IPS DF 4.7 (cell line): ENCODE measurements at regions not wholly inside any gene's neighbourhood (a gene's known extent, or its start where the extent isn't known, plus 50 kb on each side); places are given as distances from the start of the nearest gene placed in this dataset.
"Not testable (repeated sequence)": the region's sequence is repeated elsewhere in the genome, so short reads cannot be mapped to it uniquely, and the experiment has no call there.

ENCODE experiments used
- DNase-seq: peaks from one replicate; pipeline ENCODE4 v3.0.0-alpha.2; 2013; ENCODE audit warnings: low spot score; ENCODE audit errors: extremely low read depth

DNA sequence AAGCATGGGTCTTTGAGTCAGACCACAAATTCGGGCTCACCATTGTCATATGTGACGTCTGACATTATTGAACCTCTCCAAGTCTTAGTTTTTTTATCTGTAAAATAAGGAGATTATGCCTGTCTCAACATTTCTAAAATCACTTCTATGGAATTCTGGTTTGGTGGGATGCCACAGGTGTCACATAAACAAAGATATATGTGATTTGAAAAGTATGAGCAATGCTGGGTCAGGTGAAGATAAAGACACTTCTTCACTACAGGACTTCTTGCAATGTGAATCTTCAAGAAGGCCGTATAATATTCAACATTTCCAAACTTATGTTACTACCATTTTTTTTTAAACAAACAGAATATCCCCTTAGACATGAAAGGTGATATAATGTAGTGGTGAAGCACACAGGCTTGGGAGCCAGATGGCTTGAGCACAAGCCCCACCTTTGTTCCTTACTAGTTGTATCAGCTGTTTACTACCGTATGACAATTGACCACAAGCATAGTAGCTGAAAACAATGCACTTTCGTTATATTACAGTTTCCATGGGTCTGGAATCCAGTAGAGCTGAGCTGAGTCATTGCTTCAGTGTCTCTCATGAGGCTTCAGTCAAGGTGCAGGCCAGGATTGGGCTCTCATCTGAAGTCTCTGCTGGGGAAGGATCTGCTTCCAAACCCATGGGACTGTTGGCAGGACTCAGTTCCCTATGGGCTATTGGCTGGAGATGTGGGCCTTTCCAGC is 87.7 kb downstream of the UTP18 start:
- DNase-seq, result no peak

DNA sequence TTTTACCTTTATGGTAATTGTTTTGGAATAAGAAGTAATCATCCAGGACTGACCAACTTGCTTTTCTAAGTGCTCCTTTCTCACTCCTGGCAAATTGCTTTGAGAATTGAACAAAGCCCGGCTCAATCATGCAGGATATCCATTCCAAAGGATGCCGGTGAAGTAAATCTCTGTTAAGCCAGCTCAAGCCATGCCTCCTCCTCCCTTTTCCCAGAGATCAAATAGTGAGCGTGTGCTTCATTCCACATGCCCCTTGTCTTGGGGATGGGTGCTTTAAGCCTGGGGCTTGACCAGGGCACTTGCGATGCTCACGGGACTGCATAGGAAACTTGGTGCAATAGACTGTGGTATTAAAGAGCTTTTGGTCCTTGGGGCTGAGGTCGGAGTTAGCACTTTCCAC is 90.7 kb downstream of the UTP18 start:
- no peak for DNase-seq

- no peak for DNase-seq
Measured at GRCh38 chr17:51351890-51352289, 91.5 kb downstream of the UTP18 start.

GRCh38 chr17:51352798-51353197 is 92.5 kb downstream of the UTP18 start:
- DNase-seq, result no peak

- DNase-seq, result no peak
Measured at GRCh38 chr17:51353296-51353695, 93.0 kb downstream of the UTP18 start.

DNA sequence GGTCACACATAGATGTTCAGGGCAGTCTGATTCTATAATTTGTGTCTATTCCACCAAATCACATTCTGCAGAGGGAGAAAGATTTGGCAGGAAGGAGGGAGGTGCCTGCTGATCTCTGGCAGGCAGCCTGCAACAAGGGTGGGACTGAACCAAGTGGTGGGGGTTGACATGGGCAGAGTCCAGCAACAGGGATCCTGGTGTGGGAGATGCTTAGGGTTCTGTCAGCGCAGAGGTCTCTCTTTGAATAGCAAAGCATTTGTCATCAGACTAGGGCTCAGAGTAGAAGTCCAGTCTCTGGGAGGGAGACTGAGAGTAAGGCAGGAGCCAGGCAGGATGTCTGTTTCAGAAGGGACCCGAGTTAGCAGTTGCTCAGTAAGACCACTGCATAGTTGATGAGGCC is 94.6 kb downstream of the UTP18 start:
- no peak for DNase-seq

DNA sequence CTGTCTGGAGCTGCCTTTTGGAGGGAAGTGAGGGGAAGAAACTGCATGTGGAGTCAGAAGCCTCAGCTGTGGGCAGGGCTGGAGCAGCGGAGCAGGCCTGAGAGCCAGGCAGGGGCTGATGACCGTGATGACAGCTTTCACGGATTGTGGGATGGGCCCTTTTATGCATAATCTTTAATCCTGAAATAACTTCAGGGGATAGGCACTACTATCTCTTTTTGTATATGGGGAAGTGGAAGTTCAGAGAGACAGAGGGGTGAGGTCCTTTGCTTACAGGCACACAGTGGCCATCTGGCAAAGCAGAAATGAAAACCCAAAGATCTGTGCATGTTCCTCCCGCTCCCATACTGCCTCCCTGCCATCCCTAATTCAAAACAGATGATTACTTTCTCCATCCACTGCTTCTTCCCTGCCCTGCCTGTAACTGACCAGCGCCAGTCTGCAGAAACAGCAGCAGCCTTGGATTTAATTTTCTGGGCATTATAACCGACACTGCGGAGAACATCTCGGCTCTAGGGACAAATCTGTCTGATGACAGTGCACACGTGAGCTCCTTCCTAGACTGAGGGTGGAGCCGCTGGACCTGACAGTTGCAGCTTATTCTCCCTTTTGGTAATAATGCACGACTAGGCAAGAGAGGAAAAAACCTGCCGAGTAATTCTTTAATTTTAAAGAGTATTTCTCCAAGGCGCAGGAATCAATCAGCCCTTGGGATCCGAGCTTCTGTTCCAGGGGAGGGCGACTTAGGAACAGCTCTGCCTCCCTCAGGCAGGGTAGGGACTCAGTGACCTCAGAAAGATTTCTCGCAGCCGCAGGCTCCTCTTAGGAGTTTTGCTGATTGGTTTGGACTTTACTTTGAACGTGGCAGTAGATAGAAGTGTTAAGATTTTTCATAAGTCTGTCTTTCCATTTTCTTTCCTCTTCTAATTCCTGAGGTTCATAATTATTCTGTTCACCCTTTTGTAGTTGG is 95.4 kb downstream of the UTP18 start:
- DNase-seq, result no peak

- no peak for DNase-seq
Measured at GRCh38 chr17:51359055-51359454, 98.7 kb downstream of the UTP18 start.

GRCh38 chr17:51362811-51363585 is 102.7 kb downstream of the UTP18 start:
- DNase-seq, result no peak

- no peak for DNase-seq
Measured at GRCh38 chr17:51365090-51365489, 104.7 kb downstream of the UTP18 start.

GRCh38 chr17:51366866-51367265 is 106.5 kb downstream of the UTP18 start:
- no peak for DNase-seq

- DNase-seq, result not testable (repeated sequence)
Measured at GRCh38 chr17:51367836-51368235, 107.5 kb downstream of the UTP18 start.

DNA sequence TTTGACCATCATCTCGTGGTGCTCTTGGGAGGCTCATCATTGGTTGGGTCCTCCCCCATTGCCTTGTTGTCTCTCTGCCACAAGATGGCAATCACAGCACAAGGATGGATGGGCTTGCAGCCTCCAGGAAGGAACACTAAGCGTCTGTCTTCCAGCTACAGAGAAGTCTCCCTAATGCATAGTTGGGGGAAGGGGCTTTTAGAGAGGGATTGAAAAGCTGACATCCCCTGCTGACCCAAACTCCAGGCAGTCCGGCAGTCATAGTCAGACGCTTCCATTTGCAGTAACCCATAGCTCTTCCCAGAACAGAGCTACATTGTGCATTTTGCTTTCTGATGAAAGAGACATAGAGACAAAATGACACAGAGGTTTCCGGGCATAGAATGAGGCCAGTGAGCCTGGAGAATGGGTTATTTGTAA is 111.4 kb downstream of the UTP18 start:
- peak; percentile 87 for DNase-seq

DNA sequence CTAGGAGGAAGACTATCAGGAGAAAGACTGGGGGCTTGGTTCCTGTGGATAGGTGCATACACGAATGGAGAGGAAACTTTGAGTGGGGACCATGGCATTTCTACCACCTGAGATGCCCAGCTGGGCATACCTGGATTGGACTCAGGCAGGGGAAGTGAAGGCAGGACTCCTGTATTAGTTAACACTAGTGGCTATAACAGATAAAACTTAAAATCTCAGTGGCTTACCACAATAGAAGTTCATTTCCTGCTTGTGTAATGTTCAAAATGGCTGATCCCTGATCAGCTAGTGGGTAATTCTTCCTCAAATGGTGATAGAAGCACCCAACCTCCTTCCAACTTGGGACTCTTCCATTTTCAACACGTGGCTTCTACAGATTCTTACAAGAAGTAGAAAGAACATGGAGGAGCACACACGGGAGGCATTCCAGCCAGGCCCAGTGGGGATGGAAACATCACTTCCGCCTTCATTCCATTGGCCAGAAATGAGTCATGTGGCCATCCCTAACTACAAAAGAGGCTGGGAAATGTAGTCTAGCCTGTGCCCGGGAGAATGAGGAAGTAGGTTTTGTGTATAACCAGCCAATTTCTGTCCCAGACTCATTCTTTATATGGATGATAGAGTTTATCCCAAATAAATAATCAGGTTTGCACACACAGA is 112.1 kb downstream of the UTP18 start:
- no peak for DNase-seq

DNA sequence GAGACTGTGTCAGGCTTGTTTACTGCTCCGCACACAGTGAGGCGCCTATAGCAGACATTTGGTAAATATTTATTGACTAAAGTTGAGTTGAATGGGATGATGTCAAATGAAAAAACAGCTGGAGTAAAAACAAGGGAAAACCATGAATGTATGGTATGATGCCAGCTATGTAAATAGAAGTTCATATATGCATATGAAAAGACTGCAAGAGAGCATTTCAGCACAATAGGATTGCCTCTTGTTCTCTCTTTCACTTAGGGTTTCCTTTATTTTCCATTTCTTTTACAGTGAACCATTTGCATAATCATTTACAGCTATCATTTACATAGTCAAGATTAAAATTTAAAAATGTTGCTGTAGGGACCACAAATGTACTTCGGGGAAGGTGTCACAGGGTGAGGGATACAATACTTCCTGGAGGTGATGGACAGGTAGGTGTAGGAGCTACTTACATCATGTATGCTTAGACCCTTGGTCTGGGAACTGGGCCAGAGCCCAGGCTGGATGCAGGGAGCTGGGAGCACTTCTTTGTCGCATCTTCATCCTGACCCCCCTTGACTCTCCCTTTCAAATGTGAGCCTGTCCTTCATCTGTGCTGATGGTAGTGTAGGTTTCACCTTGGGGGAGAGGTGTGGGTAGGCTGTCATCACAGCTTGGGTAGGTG is 113.3 kb downstream of the UTP18 start:
- no peak for DNase-seq

GRCh38 chr17:51374209-51374608 is 113.9 kb downstream of the UTP18 start:
- no peak for DNase-seq

DNA sequence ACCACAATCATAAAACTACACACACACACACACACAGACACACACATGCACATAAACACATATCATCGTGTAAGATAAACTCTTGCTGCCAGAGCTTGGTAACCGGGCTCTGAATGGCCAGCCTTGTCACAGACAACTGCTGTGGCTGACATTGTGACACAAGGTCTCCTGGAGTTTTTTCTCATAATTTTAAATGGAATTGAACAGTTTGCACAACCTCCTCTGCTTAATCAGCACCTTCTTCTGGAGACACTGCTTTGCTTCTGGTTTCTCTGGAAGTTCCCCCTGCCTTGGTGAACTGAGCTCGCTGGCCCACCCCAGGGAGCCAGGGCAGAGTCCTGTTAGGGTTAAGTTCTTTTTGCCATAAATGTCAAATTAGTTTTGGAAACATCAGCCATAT is 115.4 kb downstream of the UTP18 start:
- no peak for DNase-seq

GRCh38 chr17:51376739-51377138 is 116.4 kb downstream of the UTP18 start:
- no peak for DNase-seq

DNA sequence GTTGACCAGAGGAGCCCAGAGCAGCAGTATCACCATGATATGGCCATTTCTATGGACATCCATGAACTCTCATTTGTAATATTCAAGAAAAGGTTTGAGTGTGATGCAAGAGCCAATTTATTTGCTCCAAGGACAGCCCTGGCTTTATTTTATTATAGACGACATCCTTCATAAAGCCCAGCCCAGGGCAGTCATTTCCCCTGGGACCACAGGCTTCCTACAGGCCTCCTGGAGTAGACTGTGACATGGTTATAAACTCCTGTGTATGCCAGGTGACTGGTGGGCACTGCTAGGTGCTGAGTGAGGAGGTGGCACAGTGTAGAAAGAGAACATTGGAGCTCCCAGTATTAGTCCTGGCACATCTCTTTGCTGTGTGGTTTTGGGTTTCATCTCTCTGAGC is 120.9 kb downstream of the UTP18 start:
- no peak for DNase-seq

DNA sequence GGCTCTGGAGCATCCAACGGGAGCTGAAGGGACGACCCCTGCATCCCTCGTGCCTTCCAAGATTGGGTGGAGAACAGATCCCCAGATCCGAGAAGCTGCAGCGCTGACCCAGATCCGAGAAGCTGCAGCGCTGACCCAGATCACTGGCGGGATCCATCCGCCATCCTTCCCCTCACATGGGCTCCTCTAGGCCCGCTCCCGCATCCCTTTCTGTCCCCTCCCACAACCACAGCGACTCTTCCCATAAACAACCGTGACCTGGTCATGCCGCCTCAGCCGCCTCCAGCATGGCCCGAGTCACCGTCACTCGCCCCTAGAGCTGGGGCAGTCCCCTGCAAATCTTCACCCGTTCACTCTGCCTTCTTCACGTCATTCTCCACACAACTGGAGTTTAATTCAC is 124.9 kb downstream of the UTP18 start:
- no peak for DNase-seq

DNA sequence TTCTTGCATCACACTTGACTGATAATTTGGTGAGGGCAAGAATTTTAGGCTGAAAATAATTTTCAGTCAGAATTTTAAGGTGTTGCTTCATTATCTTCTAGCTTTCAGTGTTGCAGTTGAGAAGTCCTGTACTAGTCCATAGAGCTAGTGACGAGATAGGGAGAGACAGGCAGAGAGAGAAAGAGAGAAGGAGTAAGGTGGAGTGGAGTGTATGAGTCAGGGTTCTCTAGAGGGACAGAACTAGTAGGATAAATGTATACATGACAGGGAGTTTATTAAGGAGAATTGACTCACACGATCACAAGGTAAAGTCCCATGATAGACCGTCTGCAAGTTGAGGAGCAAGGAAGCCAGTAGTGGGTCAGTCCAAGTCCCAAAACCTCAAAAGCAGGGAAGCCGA is 127.2 kb downstream of the UTP18 start:
- no peak for DNase-seq
